ENCODE measurements at regions not wholly inside any gene's neighbourhood (a gene's known extent, or its start where the extent isn't known, plus 50 kb on each side); places are given as distances from the start of the nearest gene placed in this dataset.
"Not testable (repeated sequence)": the region's sequence is repeated elsewhere in the genome, so short reads cannot be mapped to it uniquely, and the experiment has no call there.

GRCh38 chr2:184031402-184032147, 566.8 kb upstream of the ZNF804A start:
- DNase-seq: no peak

- DNase-seq: peak; percentile 55
Measured at GRCh38 chr2:184032983-184033382, 565.3 kb upstream of the ZNF804A start.

GRCh38 chr2:184037273-184037672, 561.1 kb upstream of the ZNF804A start:
- DNase-seq: no peak

- no peak for DNase-seq
Measured at GRCh38 chr2:184039493-184039892, 558.8 kb upstream of the ZNF804A start.

- DNase-seq: no peak
Measured at GRCh38 chr2:184040230-184040629, 558.1 kb upstream of the ZNF804A start.

GRCh38 chr2:184041077-184041476, 557.3 kb upstream of the ZNF804A start:
- DNase-seq: peak; percentile 8

- DNase-seq: no peak
Measured at GRCh38 chr2:184041777-184042176, 556.6 kb upstream of the ZNF804A start.

GRCh38 chr2:184047536-184047935, 550.8 kb upstream of the ZNF804A start:
- no peak for DNase-seq

GRCh38 chr2:184049566-184049965, 548.8 kb upstream of the ZNF804A start:
- no peak for DNase-seq

- no peak for DNase-seq
Measured at GRCh38 chr2:184053326-184053725, 545.0 kb upstream of the ZNF804A start.

GRCh38 chr2:184054419-184054818, 543.9 kb upstream of the ZNF804A start:
- not testable (repeated sequence) for DNase-seq

- DNase-seq: no peak
Measured at GRCh38 chr2:184057910-184058309, 540.4 kb upstream of the ZNF804A start.

GRCh38 chr2:184060268-184060667, 538.1 kb upstream of the ZNF804A start:
- DNase-seq: not testable (repeated sequence)

- no peak for DNase-seq
Measured at GRCh38 chr2:184067502-184067901, 530.8 kb upstream of the ZNF804A start.

- DNase-seq: no peak
Measured at GRCh38 chr2:184072470-184072869, 525.9 kb upstream of the ZNF804A start.

- DNase-seq: no peak
Measured at GRCh38 chr2:184078496-184078895, 519.8 kb upstream of the ZNF804A start.

GRCh38 chr2:184091456-184091855, 506.9 kb upstream of the ZNF804A start:
- no peak for DNase-seq

GRCh38 chr2:184113696-184114403, 484.5 kb upstream of the ZNF804A start:
- no peak for DNase-seq

- DNase-seq: no peak
Measured at GRCh38 chr2:184114439-184114838, 483.9 kb upstream of the ZNF804A start.

- DNase-seq: peak; percentile 13
Measured at GRCh38 chr2:184119989-184120800, 478.1 kb upstream of the ZNF804A start.

- no peak for DNase-seq
Measured at GRCh38 chr2:184125867-184126266, 472.5 kb upstream of the ZNF804A start.

- no peak for DNase-seq
Measured at GRCh38 chr2:184129073-184129472, 469.3 kb upstream of the ZNF804A start.

- DNase-seq: no peak
Measured at GRCh38 chr2:184137955-184138354, 460.4 kb upstream of the ZNF804A start.

GRCh38 chr2:184141866-184142265, 456.5 kb upstream of the ZNF804A start:
- no peak for DNase-seq

Measured in fibroblast of upper back skin (primary cell).